Progenitor cell of endocrine pancreas (in vitro differentiated cells): ENCODE measurements at regions not wholly inside any gene's neighbourhood (a gene's known extent, or its start where the extent isn't known, plus 50 kb on each side); places are given as distances from the start of the nearest gene placed in this dataset.

Experiments used
- DNase-seq: peaks from one replicate; pipeline ENCODE4 v3.0.0; 2021; ENCODE audit warnings: low spot score; ENCODE audit not compliant: unreplicated experiment
- H3K27ac Mint-ChIP-seq: 2 replicates; pipeline ENCODE4 v1.8.0; 2021; ENCODE audit warnings: mild to moderate bottlenecking, moderate library complexity, mixed read lengths
- H3K27me3 Mint-ChIP-seq: 2 replicates; pipeline ENCODE4 v1.8.0; 2021; ENCODE audit warnings: mixed read lengths
- H3K36me3 Mint-ChIP-seq: 2 replicates; pipeline ENCODE4 v1.8.0; 2022; ENCODE audit warnings: mixed read lengths; ENCODE audit not compliant: insufficient read depth
- H3K4me1 Mint-ChIP-seq: 2 replicates; pipeline ENCODE4 v1.8.0; 2021; ENCODE audit warnings: low read depth, mixed read lengths
- H3K4me3 Mint-ChIP-seq: 2 replicates; pipeline ENCODE4 v1.8.0; 2021; ENCODE audit warnings: low read depth, mild to moderate bottlenecking, moderate library complexity, mixed read lengths
- H3K9me3 Mint-ChIP-seq: 2 replicates; pipeline ENCODE4 v1.8.0; 2021; ENCODE audit warnings: low read depth, mixed read lengths
- CTCF ChIP-seq: fragments of 200-600 bp; sonication (generic); IDR thresholded peaks from one replicate; pipeline ENCODE4 v1.5.0; 2021; ENCODE audit warnings: antibody characterized with exemption, mild to moderate bottlenecking; ENCODE audit not compliant: unreplicated experiment

- TF ChIP-seq CTCF = no peak
- H3K27me3 Mint-ChIP-seq = no peaks in the 10 kb centered on the region
- no peak for DNase-seq
These were observed 58.4 kb upstream of the LRIG3 start for GRCh38 chr12:58978717-58979116.

GRCh38 chr12:58977476-58977875 lies 57.2 kb upstream of the LRIG3 start:
- Mint-ChIP-seq H3K27me3 (no peaks in the 10 kb centered on the region), H3K36me3 (no peaks in the 10 kb centered on the region), H3K9me3 (no peaks in the 10 kb centered on the region), H3K4me3 (no peak overlapping the region), H3K27ac (no peak overlapping the region), H3K4me1 (peaks cover 2% of the 10 kb centered on the region)
- DNase-seq = no peak
- TF ChIP-seq CTCF = no peak

More at GRCh38 chr12:58978717-58979116, 58.4 kb upstream of the LRIG3 start:
- Mint-ChIP-seq H3K9me3 (no peaks in the 10 kb centered on the region), H3K4me3 (no peak overlapping the region), H3K4me1 (peaks cover 2% of the 10 kb centered on the region), H3K27ac (no peak overlapping the region), H3K36me3 (no peaks in the 10 kb centered on the region)

- no peak overlapping the region for H3K4me3 Mint-ChIP-seq
- H3K4me1 Mint-ChIP-seq = peaks cover 2% of the 10 kb centered on the region
- no peak for DNase-seq
- no peaks in the 10 kb centered on the region for H3K36me3 Mint-ChIP-seq
- no peaks in the 10 kb centered on the region for H3K9me3 Mint-ChIP-seq
- no peak overlapping the region for H3K27ac Mint-ChIP-seq
- no peaks in the 10 kb centered on the region for H3K27me3 Mint-ChIP-seq
- no peak for TF ChIP-seq CTCF
These were observed 55.8 kb upstream of the LRIG3 start for GRCh38 chr12:58976146-58976545.
